Brain microvascular endothelial cell (primary cell): ENCODE measurements at regions not wholly inside any gene's neighbourhood (a gene's known extent, or its start where the extent isn't known, plus 50 kb on each side); places are given as distances from the start of the nearest gene placed in this dataset.

Experiments
- DNase-seq: peaks from one replicate; pipeline ENCODE4 v3.0.0-alpha.2; 2020
- H3K27ac ChIP-seq: fragments of 250-450 bp; sonication (Bioruptor Pico); 2 replicates; pipeline ENCODE4 v1.5.1; 2020; ENCODE audit warnings: mild to moderate bottlenecking, moderate library complexity
- H3K27me3 ChIP-seq: fragments of 250-450 bp; sonication (Bioruptor Pico); replicated peaks from 2 replicates; pipeline ENCODE4 v1.5.1; 2020; ENCODE audit warnings: mild to moderate bottlenecking
- H3K36me3 ChIP-seq: fragments of 250-450 bp; sonication (Bioruptor Pico); replicated peaks from 2 replicates; pipeline ENCODE4 v1.5.1; 2020; ENCODE audit warnings: mild to moderate bottlenecking
- H3K4me3 ChIP-seq: 2 replicates; pipeline ENCODE4 v1.5.1; 2011; ENCODE audit warnings: low read depth, mild to moderate bottlenecking, control low read depth, low read length, moderate library complexity
- CTCF ChIP-seq: IDR thresholded peaks from 2 replicates; pipeline ENCODE4 v1.5.1; 2011; ENCODE audit warnings: low read depth, mild to moderate bottlenecking, moderate library complexity, low read length, control low read depth, inconsistent platforms; ENCODE audit errors: missing control alignments
- in situ Hi-C: cut with HindIII; loops from 2 replicates; pipeline ENCODE4 v1.10.0; 2017; ENCODE audit warnings: low sequenced_read_pairs, low pct_ligation_motif_present

GRCh38 chr16:62383941-62384340 lies 347.7 kb upstream of the CDH8 start:
- no peak for TF ChIP-seq CTCF
- in situ Hi-C loops, result no loop called here

GRCh38 chr16:62370445-62370844 lies 334.2 kb upstream of the CDH8 start:
- no peak for TF ChIP-seq CTCF
- DNase-seq, result no peak
- in situ Hi-C loops, result no loop called here
- Histone ChIP-seq H3K27ac (no peak overlapping the region), H3K36me3 (no peaks in the 10 kb centered on the region), H3K4me3 (no peak overlapping the region), H3K27me3 (no peaks in the 10 kb centered on the region)

More at GRCh38 chr16:62383941-62384340, 347.7 kb upstream of the CDH8 start:
- Histone ChIP-seq H3K27ac (no peak overlapping the region), H3K36me3 (no peaks in the 10 kb centered on the region), H3K4me3 (no peak overlapping the region), H3K27me3 (no peaks in the 10 kb centered on the region)
- no peak for DNase-seq

GRCh38 chr16:62363501-62363900 lies 327.3 kb upstream of the CDH8 start:
- no peak for DNase-seq
- Histone ChIP-seq H3K27me3 (no peaks in the 10 kb centered on the region), H3K4me3 (no peak overlapping the region), H3K36me3 (no peaks in the 10 kb centered on the region), H3K27ac (no peak overlapping the region)
- in situ Hi-C loops, result no loop called here
- TF ChIP-seq CTCF, result no peak

- DNase-seq, result no peak
- no peak for TF ChIP-seq CTCF
- in situ Hi-C loops, result no loop called here
- Histone ChIP-seq H3K36me3 (no peaks in the 10 kb centered on the region), H3K4me3 (no peak overlapping the region), H3K27me3 (no peaks in the 10 kb centered on the region), H3K27ac (no peak overlapping the region)
Observed at GRCh38 chr16:62353355-62353754, 317.1 kb upstream of the CDH8 start.

- no peak overlapping the region for H3K4me3 ChIP-seq
- no peak for TF ChIP-seq CTCF
- no peak for DNase-seq
- no peak overlapping the region for H3K27ac ChIP-seq
- in situ Hi-C loops, result no loop called here
- no peaks in the 10 kb centered on the region for H3K36me3 ChIP-seq
- no peaks in the 10 kb centered on the region for H3K27me3 ChIP-seq
Observed at GRCh38 chr16:62342216-62342615, 306.0 kb upstream of the CDH8 start.

GRCh38 chr16:62335356-62335755 lies 299.1 kb upstream of the CDH8 start:
- H3K27ac ChIP-seq, result no peak overlapping the region
- H3K4me3 ChIP-seq, result no peak overlapping the region
- H3K27me3 ChIP-seq, result no peaks in the 10 kb centered on the region
- H3K36me3 ChIP-seq, result no peaks in the 10 kb centered on the region
- no peak for TF ChIP-seq CTCF
- in situ Hi-C loops, result no loop called here
- DNase-seq, result no peak
